Tibial nerve (tissue), 4 donors: ENCODE measurements at regions not wholly inside any gene's neighbourhood (a gene's known extent, or its start where the extent isn't known, plus 50 kb on each side); places are given as distances from the start of the nearest gene placed in this dataset.

Experiments
- DNase-seq, 2 donors: peaks; one replicate each; pipeline ENCODE4 v3.0.0-alpha.2; 2019; ENCODE audit warnings: low spot score in 2 of 2
- H3K27ac ChIP-seq, 4 donors: fragments of 200-600 bp; sonication (generic) in 3 of 4; one replicate each; pipeline ENCODE4 v1.5.1; 2017 to 2019; ENCODE audit warnings: mild to moderate bottlenecking in 1 of 4
- H3K27me3 ChIP-seq, 2 donors: fragments of 200-600 bp; sonication (generic) in 1 of 2; one replicate each; pipeline versions ENCODE4 v1.5.1 to v1.6.0; 2017 to 2019
- H3K36me3 ChIP-seq, 3 donors: fragments of 200-600 bp; sonication (generic); one replicate each; pipeline ENCODE4 v1.5.1; 2018 to 2019
- H3K4me1 ChIP-seq, 4 donors: fragments of 200-600 bp; sonication (generic) in 3 of 4; one replicate each; pipeline ENCODE4 v1.5.1; 2017 to 2019
- H3K4me3 ChIP-seq, 4 donors: fragments of 200-600 bp; sonication (generic) in 3 of 4; one replicate each; pipeline ENCODE4 v1.5.1; 2017 to 2019; ENCODE audit warnings: mild to moderate bottlenecking in 1 of 4, moderate library complexity in 1 of 4
- H3K9me3 ChIP-seq, 4 donors: fragments of 200-600 bp; sonication (generic) in 3 of 4; one replicate each; pipeline ENCODE4 v1.5.1; 2017 to 2019
- EP300 ChIP-seq, 2 donors: sonication (generic); formaldehyde crosslinking; IDR thresholded peaks; one replicate each; pipeline ENCODE4 v1.6.1; 2017; ENCODE audit warnings: antibody characterized with exemption in 2 of 2, mild to moderate bottlenecking in 1 of 2
- POLR2A ChIP-seq, 2 donors: fragments of 450-650 bp; IDR thresholded peaks; one replicate each; pipeline ENCODE4 v1.6.1; 2017; ENCODE audit warnings: antibody characterized with exemption in 2 of 2, mild to moderate bottlenecking in 2 of 2, moderate library complexity in 2 of 2
- WGBS, 2 donors: methylation state at CpG; one replicate each; pipeline ENCODE4 v1.1.5; 2018; 5-methylcytosine and 5-hydroxymethylcytosine counted together
- TF ChIP-seq, protein P1 (sequence below), 5 experiments: fragments of 200-600 bp in 3 of 5; fragments of 450-650 bp in 2 of 5; sonication (generic) in 3 of 5; IDR thresholded peaks; one replicate each; pipeline ENCODE4 v1.5.1; 2016 to 2019; ENCODE audit warnings: antibody characterized with exemption in 5 of 5, mild to moderate bottlenecking in 3 of 5, moderate library complexity in 2 of 5

DNA sequence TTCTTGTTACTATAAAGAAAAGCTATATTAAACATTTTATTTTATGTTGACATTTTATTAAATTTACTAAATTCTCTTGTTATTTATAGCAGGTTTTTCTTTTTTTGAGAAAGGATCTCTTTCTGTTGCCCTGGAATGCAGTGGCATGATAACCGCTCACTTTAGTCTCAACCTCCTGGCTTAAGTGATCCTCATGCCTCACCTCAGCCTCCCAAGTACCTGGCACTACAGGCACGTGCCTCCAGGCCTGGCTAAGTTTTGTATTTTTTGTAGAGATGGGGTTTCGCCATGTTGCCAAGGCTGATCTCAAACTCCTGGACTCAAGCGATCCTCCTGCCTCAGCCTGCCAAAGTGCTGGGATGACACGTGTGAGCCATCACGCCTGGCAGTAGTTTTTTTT is 280.2 kb upstream of the C9orf72 start:
- H3K27ac ChIP-seq = no peak overlapping the region
- TF ChIP-seq EP300 (IDR thresholded peaks at IDR 0.05) = no peak
- TF ChIP-seq, protein P1, sequence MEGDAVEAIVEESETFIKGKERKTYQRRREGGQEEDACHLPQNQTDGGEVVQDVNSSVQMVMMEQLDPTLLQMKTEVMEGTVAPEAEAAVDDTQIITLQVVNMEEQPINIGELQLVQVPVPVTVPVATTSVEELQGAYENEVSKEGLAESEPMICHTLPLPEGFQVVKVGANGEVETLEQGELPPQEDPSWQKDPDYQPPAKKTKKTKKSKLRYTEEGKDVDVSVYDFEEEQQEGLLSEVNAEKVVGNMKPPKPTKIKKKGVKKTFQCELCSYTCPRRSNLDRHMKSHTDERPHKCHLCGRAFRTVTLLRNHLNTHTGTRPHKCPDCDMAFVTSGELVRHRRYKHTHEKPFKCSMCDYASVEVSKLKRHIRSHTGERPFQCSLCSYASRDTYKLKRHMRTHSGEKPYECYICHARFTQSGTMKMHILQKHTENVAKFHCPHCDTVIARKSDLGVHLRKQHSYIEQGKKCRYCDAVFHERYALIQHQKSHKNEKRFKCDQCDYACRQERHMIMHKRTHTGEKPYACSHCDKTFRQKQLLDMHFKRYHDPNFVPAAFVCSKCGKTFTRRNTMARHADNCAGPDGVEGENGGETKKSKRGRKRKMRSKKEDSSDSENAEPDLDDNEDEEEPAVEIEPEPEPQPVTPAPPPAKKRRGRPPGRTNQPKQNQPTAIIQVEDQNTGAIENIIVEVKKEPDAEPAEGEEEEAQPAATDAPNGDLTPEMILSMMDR (IDR thresholded peaks at IDR 0.05) = no peak
- TF ChIP-seq POLR2A (IDR thresholded peaks at IDR 0.05) = no peak
- no peaks in the 10 kb centered on the region for H3K9me3 ChIP-seq
- DNase-seq = no peak
- no peaks in the 10 kb centered on the region for H3K36me3 ChIP-seq
- 89 to 92% methylated on average over 6 of the region's 6 CpGs for WGBS, 2 donors
- no peak overlapping the region for H3K4me3 ChIP-seq
- no peaks in the 10 kb centered on the region for H3K27me3 ChIP-seq
- H3K4me1 ChIP-seq = no peaks in the 10 kb centered on the region

DNA sequence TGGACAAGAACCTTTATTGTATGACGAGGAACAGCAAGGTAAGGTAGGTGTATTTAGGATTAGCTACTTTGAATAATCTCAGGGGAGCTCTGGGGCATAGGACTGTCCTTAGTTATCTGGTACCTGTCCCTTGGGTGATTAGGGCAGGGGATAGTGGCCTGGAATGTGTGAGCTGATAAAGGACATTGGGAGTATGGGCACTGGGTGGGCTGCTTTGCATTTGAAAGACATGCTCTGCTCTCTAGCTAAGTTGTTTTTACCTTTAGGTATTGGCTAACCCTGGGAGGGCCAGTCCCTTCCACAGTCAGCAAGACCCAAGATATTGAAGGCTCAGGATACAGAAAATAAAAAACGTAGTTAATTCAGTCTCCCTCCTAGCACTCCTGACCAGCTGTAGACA is 282.8 kb upstream of the C9orf72 start:
- WGBS, 2 donors = 66 to 85% methylated on average over 2 of the region's 2 CpGs
- Histone ChIP-seq H3K36me3 (no peaks in the 10 kb centered on the region), H3K4me3 (no peak overlapping the region), H3K27ac (no peak overlapping the region), H3K27me3 (no peaks in the 10 kb centered on the region), H3K9me3 (no peaks in the 10 kb centered on the region), H3K4me1 (no peaks in the 10 kb centered on the region)
- TF ChIP-seq EP300 (IDR thresholded peaks at IDR 0.05) = no peak
- no peak for TF ChIP-seq POLR2A (IDR thresholded peaks at IDR 0.05)
- TF ChIP-seq, protein P1 (IDR thresholded peaks at IDR 0.05) = no peak
- DNase-seq = no peak

DNA sequence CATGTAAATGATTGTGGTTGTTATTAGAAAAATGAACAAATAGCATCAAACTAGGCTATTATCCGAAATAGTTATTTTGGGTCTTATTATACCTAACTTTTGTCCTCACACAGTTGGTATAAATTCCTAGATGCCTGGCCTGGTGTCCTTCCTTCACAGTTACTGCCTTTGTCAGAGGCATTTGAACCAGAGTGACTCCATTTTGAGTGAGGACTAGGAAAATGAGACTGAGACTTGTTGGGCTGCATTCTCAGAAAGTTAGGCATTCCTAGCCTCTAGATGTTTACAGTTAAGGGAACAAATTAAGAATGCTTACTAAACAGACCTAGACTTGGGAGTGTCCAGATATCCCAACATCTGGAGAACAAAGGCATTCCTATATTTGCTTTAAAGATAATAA is 283.5 kb upstream of the C9orf72 start:
- H3K9me3 ChIP-seq = no peaks in the 10 kb centered on the region
- no peak overlapping the region for H3K27ac ChIP-seq
- H3K27me3 ChIP-seq = no peaks in the 10 kb centered on the region
- no peak overlapping the region for H3K4me3 ChIP-seq
- DNase-seq = no peak
- TF ChIP-seq, protein P1 (IDR thresholded peaks at IDR 0.05) = no peak
- TF ChIP-seq EP300 (IDR thresholded peaks at IDR 0.05) (no peak), POLR2A (IDR thresholded peaks at IDR 0.05) (no peak)
- no peaks in the 10 kb centered on the region for H3K4me1 ChIP-seq
- no peaks in the 10 kb centered on the region for H3K36me3 ChIP-seq
- WGBS, 2 donors = 93 to 96% methylated on average over 1 of the region's 1 CpG

DNA sequence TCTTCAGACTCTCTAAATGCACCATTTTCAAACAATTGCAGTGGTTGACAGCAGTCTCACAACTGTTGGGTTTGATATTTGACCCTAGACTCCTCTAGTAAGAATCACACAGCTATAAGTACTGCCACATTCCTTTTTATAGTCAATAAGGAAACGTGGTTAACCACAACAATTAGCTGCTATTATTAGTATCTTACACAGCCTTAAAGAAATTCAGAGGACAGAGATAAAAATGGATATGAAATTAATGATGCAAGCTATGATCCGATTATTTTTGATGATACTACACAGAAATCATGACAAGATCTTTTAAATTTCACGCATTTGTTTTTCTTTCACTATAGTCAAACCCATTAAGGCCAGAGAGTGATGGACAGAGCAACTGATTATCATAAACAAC is 288.6 kb upstream of the C9orf72 start:
- DNase-seq = no peak
- whole genome bisulfite sequencing, 2 donors = 59 to 64% methylated on average over 3 of the region's 3 CpGs
- H3K27me3 ChIP-seq = no peaks in the 10 kb centered on the region
- no peaks in the 10 kb centered on the region for H3K9me3 ChIP-seq
- H3K27ac ChIP-seq = no peak overlapping the region
- no peaks in the 10 kb centered on the region for H3K4me1 ChIP-seq
- no peak overlapping the region for H3K4me3 ChIP-seq
- TF ChIP-seq EP300 (IDR thresholded peaks at IDR 0.05) = no peak
- TF ChIP-seq, protein P1 (IDR thresholded peaks at IDR 0.05) = no peak
- no peak for TF ChIP-seq POLR2A (IDR thresholded peaks at IDR 0.05)
- H3K36me3 ChIP-seq = no peaks in the 10 kb centered on the region

DNA sequence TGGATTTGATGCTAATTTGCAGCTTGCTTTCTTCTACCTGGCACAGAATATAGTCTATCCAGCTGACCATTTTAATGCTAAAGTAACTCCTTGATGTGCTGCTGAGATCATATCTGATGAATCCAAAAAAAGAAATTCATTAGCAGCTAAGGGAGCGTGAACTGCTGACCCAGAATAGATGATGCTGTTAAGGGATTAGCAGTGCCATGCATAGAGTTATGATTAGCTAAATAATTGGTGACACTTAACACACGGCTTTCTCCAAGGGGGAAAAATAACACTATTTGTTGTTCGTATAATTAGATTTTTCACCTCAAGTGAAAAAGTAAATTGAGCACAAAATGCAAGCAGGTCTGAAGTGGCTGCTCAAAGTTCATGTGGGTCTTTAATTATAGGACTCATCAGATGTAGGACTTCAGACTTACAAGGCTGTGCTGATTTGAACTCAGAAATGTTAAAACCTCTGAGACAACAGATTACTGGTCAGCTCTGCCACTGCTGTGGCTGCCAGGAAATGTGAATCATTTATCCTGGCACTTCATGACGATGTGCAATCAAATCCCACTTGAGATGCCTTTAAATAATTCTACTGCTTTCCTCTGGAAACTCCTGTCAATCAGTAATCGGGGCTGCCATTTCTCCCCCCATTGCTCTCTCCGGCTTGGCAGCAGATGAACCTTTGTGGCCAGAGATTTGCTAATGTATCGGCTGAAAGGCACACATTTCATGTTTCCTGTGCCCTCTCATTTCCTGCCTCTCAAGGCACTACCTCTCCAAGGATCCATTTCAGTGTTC is 291.6 kb upstream of the C9orf72 start:
- TF ChIP-seq, protein P1 (IDR thresholded peaks at IDR 0.05) = no peak
- TF ChIP-seq POLR2A (IDR thresholded peaks at IDR 0.05) = no peak
- TF ChIP-seq EP300 (IDR thresholded peaks at IDR 0.05) = no peak
- no peaks in the 10 kb centered on the region for H3K9me3 ChIP-seq
- H3K27ac ChIP-seq = no peak overlapping the region
- H3K36me3 ChIP-seq = no peaks in the 10 kb centered on the region
- 31 to 37% methylated on average over 7 of the region's 7 CpGs for WGBS, 2 donors
- DNase-seq = no peak
- H3K4me1 ChIP-seq = no peaks in the 10 kb centered on the region
- no peak overlapping the region for H3K4me3 ChIP-seq
- no peaks in the 10 kb centered on the region for H3K27me3 ChIP-seq
